IMR-90 (cell line): ENCODE measurements at regions not wholly inside any gene's neighbourhood (a gene's known extent, or its start where the extent isn't known, plus 50 kb on each side); places are given as distances from the start of the nearest gene placed in this dataset.

Experiments
- ATAC-seq: fragments of 200-7000 bp; cut with Tn5 transposase; 2 replicates; pipeline ENCODE4 v1.9.1; 2020; ENCODE audit warnings: low read depth, mild to moderate bottlenecking, moderate library complexity
- BruUV-seq: library from RNA; stranded (reverse); fragments of 400-500 nt; replicated peaks from 2 replicates; lab custom pipeline; 2021; lab: Mats Ljungman, UMichigan
- CTCF ChIA-PET: fragments of 300-600 bp; formaldehyde crosslinking; extraction: SDS; loops from one replicate; lab custom pipeline; 2021; ENCODE audit warnings: antibody characterized with exemption; lab: Yijun Ruan, JAX
- POLR2A ChIA-PET: fragments of 300-600 bp; sonication (Branson Sonifier 250); formaldehyde crosslinking; loops from one replicate; lab custom pipeline; 2022; ENCODE audit warnings: antibody characterized with exemption; ENCODE audit not compliant: unreplicated experiment; lab: Charles Lee
- DNase-seq: peaks from one replicate; pipeline ENCODE4 v3.0.0; 2013
- H2AFZ ChIP-seq: replicated peaks from 2 replicates; pipeline ENCODE3; 2013; ENCODE audit warnings: low read length, mild to moderate bottlenecking; ENCODE audit not compliant: poor library complexity
- H2AK5ac ChIP-seq: 2 replicates; pipeline ENCODE4 v1.6.1; 2013; ENCODE audit warnings: low read depth, low read length, inconsistent platforms
- H2AK9ac ChIP-seq: replicated peaks from 2 replicates; pipeline ENCODE3; 2013; ENCODE audit warnings: mild to moderate bottlenecking, low read depth, low read length, moderate library complexity; ENCODE audit not compliant: poor library complexity
- H2BK120ac ChIP-seq: 2 replicates; pipeline ENCODE4 v1.6.1; 2013; ENCODE audit warnings: low read depth, low read length, inconsistent platforms
- H2BK15ac ChIP-seq: 3 replicates; pipeline ENCODE4 v1.6.1; 2013; ENCODE audit warnings: low read depth, low read length, inconsistent platforms
- H2BK20ac ChIP-seq: 2 replicates; pipeline ENCODE4 v1.6.1; 2013; ENCODE audit warnings: low read depth, mild to moderate bottlenecking, inconsistent platforms, low read length, moderate library complexity
- H2BK5ac ChIP-seq: 2 replicates; pipeline ENCODE4 v1.6.1; 2013; ENCODE audit warnings: mild to moderate bottlenecking, low read depth, low read length, inconsistent platforms; ENCODE audit not compliant: poor library complexity, severe bottlenecking
- H3K14ac ChIP-seq: replicated peaks from 2 replicates; pipeline ENCODE4 v1.6.1; 2013; ENCODE audit warnings: low read depth, low read length, inconsistent platforms
- H3K18ac ChIP-seq: 2 replicates; pipeline ENCODE4 v1.6.1; 2013; ENCODE audit warnings: low read depth, low read length, control low read depth
- H3K23ac ChIP-seq: 2 replicates; pipeline ENCODE4 v1.6.1; 2013; ENCODE audit warnings: low read depth, low read length, inconsistent platforms
- H3K27ac ChIP-seq: 2 replicates; pipeline ENCODE4 v1.5.1; 2013; ENCODE audit warnings: mild to moderate bottlenecking, control low read depth, low read length; ENCODE audit not compliant: insufficient read depth
- H3K27me3 ChIP-seq: 2 replicates; pipeline ENCODE4 v1.6.1; 2013; ENCODE audit warnings: low read length; ENCODE audit not compliant: control insufficient read depth, insufficient read depth
- H3K36me3 ChIP-seq: 2 replicates; pipeline ENCODE4 v1.6.1; 2013; ENCODE audit warnings: low read length, mixed read lengths; ENCODE audit not compliant: control insufficient read depth, insufficient read depth
- H3K4ac ChIP-seq: 2 replicates; pipeline ENCODE4 v1.6.1; 2013; ENCODE audit warnings: low read depth, low read length, inconsistent platforms
- H3K4me1 ChIP-seq: 2 replicates; pipeline ENCODE4 v1.6.1; 2013; ENCODE audit warnings: low read length, mixed read lengths; ENCODE audit not compliant: control insufficient read depth, insufficient read depth
- H3K4me2 ChIP-seq: 2 replicates; pipeline ENCODE4 v1.6.1; 2013; ENCODE audit warnings: low read depth, mild to moderate bottlenecking, control low read depth, low read length, moderate library complexity
- H3K4me3 ChIP-seq: 2 replicates; pipeline ENCODE4 v1.5.1; 2013; ENCODE audit warnings: low read depth, mild to moderate bottlenecking, control low read depth, low read length, moderate library complexity; ENCODE audit not compliant: insufficient read depth
- H3K56ac ChIP-seq: 2 replicates; pipeline ENCODE4 v1.6.1; 2013; ENCODE audit warnings: low read length, inconsistent platforms; ENCODE audit not compliant: insufficient read depth; ENCODE audit errors: extremely low read depth
- H3K79me1 ChIP-seq, 2 experiments: 2 replicates each; pipeline ENCODE4 v1.6.1; 2013; ENCODE audit warnings: low read length in 2 of 2, inconsistent platforms in 1 of 2, low read depth in 1 of 2
- H3K9ac ChIP-seq: 2 replicates; pipeline ENCODE4 v1.6.1; 2013; ENCODE audit warnings: low read depth, low read length, control low read depth
- H3K9me1 ChIP-seq: 2 replicates; pipeline ENCODE4 v1.6.1; 2013; ENCODE audit warnings: low read length, inconsistent platforms; ENCODE audit not compliant: insufficient read depth
- H3K9me3 ChIP-seq: 2 replicates; pipeline ENCODE4 v1.6.1; 2013; ENCODE audit warnings: low read length; ENCODE audit not compliant: control insufficient read depth, insufficient read depth
- H4K20me1 ChIP-seq: 2 replicates; pipeline ENCODE4 v1.6.1; 2013; ENCODE audit warnings: low read length, inconsistent platforms; ENCODE audit not compliant: insufficient read depth
- H4K5ac ChIP-seq: 2 replicates; pipeline ENCODE4 v1.6.1; 2013; ENCODE audit warnings: mild to moderate bottlenecking, low read depth, low read length, control low read depth
- H4K8ac ChIP-seq, 2 experiments: 2 replicates each; pipeline ENCODE4 v1.6.1; 2013; ENCODE audit warnings: low read depth in 2 of 2, low read length in 2 of 2, control low read depth in 1 of 2, inconsistent platforms in 1 of 2
- H4K91ac ChIP-seq: 2 replicates; pipeline ENCODE4 v1.6.1; 2013; ENCODE audit warnings: low read depth, low read length, inconsistent platforms; ENCODE audit not compliant: insufficient read depth
- BHLHE40 ChIP-seq: fragments of 150-350 bp; IDR thresholded peaks from 2 replicates; pipeline ENCODE4 v1.6.1; 2016; ENCODE audit warnings: mild to moderate bottlenecking, low read depth, low read length
- CEBPB ChIP-seq: IDR thresholded peaks from 2 replicates; pipeline ENCODE4 v1.6.1; 2012; ENCODE audit warnings: low read depth, low read length, improper control_type of control experiment
- CHD1 ChIP-seq: IDR thresholded peaks from 2 replicates; pipeline ENCODE4 v1.6.1; 2012; ENCODE audit warnings: low read depth, low read length, improper control_type of control experiment
- CTCF ChIP-seq: conservative IDR thresholded peaks from 2 replicates; pipeline ENCODE4 v1.5.1; 2012; ENCODE audit warnings: mild to moderate bottlenecking, low read depth, low read length, improper control_type of control experiment
- ELK1 ChIP-seq: fragments of 150-350 bp; IDR thresholded peaks from 2 replicates; pipeline ENCODE4 v1.6.1; 2016; ENCODE audit warnings: low read depth, mild to moderate bottlenecking, low read length, moderate library complexity, borderline replicate concordance
- FOS ChIP-seq: fragments of 150-350 bp; IDR thresholded peaks from 2 replicates; pipeline ENCODE4 v1.6.1; 2016; ENCODE audit warnings: low read depth, low read length
- MAFK ChIP-seq: IDR thresholded peaks from 2 replicates; pipeline ENCODE4 v1.6.1; 2012; ENCODE audit warnings: low read depth, low read length, improper control_type of control experiment
- MAZ ChIP-seq: IDR thresholded peaks from 2 replicates; pipeline ENCODE4 v1.6.1; 2012; ENCODE audit warnings: low read depth, mild to moderate bottlenecking, low read length, improper control_type of control experiment, moderate library complexity, borderline replicate concordance
- MXI1 ChIP-seq: IDR thresholded peaks from 2 replicates; pipeline ENCODE4 v1.6.1; 2012; ENCODE audit warnings: low read depth, mild to moderate bottlenecking, low read length, moderate library complexity, borderline replicate concordance
- NFE2L2 ChIP-seq: fragments of 150-350 bp; IDR thresholded peaks from 2 replicates; pipeline ENCODE4 v1.6.1; 2016; ENCODE audit warnings: low read depth, mild to moderate bottlenecking, low read length
- POLR2A ChIP-seq: IDR thresholded peaks from 2 replicates; pipeline ENCODE4 v1.6.1; 2012; ENCODE audit warnings: mild to moderate bottlenecking, low read depth, low read length
- RAD21 ChIP-seq: IDR thresholded peaks from 2 replicates; pipeline ENCODE4 v1.6.1; 2012; ENCODE audit warnings: low read length, improper control_type of control experiment
- RCOR1 ChIP-seq: IDR thresholded peaks from 2 replicates; pipeline ENCODE4 v1.6.1; 2012; ENCODE audit warnings: mild to moderate bottlenecking, low read length, improper control_type of control experiment; ENCODE audit not compliant: insufficient replicate concordance
- RFX5 ChIP-seq: IDR thresholded peaks from 2 replicates; pipeline ENCODE4 v1.8.0; 2012; ENCODE audit warnings: low read depth, mild to moderate bottlenecking, low read length, moderate library complexity
- SMC3 ChIP-seq: fragments of 150-350 bp; IDR thresholded peaks from 2 replicates; pipeline ENCODE4 v1.6.1; 2016; ENCODE audit warnings: low read depth, mild to moderate bottlenecking, antibody characterized with exemption, low read length, moderate library complexity
- USF2 ChIP-seq: fragments of 150-350 bp; IDR thresholded peaks from 2 replicates; pipeline ENCODE4 v1.6.1; 2017; ENCODE audit warnings: mild to moderate bottlenecking, antibody characterized with exemption, low read length, low read depth
- WGBS, 2 experiments: methylation state at CpG; one replicate each; pipeline versions ENCODE4 v1.1.5 to v1.1.7; 2013; ENCODE audit warnings: missing lambda C conversion rate in 2 of 2; ENCODE audit not compliant: insufficient read length in 1 of 2; ENCODE audit errors: extremely low coverage in 2 of 2; 5-methylcytosine and 5-hydroxymethylcytosine counted together
- dilution Hi-C: fragments of 300-500 bp; cut with HindIII; formaldehyde crosslinking; loops from one replicate; pipeline ENCODE4 v1.14.3; 2018; ENCODE audit warnings: low sequenced_read_pairs; ENCODE audit not compliant: unreplicated experiment
- in situ Hi-C: fragments of 300-500 bp; cut with MboI; formaldehyde crosslinking; loops from 3 replicates; pipeline ENCODE4 v1.14.3; 2019; ENCODE audit warnings: low sequenced_read_pairs, inconsistent platforms, mixed read lengths
- intact Hi-C: fragments of 100-400 bp; cut with micrococcal nuclease; formaldehyde crosslinking; loops from 2 replicates; pipeline ENCODE4 v1.10.0; 2022

GRCh38 chr17:77483128-77483598 lies 342.4 kb downstream of the SEC14L1 start:
- H3K23ac ChIP-seq: no peak overlapping the region
- H3K4me3 ChIP-seq: no peak overlapping the region
- H3K79me1 ChIP-seq: peaks cover 36 to 100% of the 10 kb centered on the region in 2 experiments
- intact Hi-C loops (no loop called here), in situ Hi-C loops (no loop called here), dilution Hi-C loops (no loop called here)
- H3K4me1 ChIP-seq: peaks cover 19% of the 10 kb centered on the region; the same call in 1 of the 2 replicates
- no peaks in the 10 kb centered on the region for H3K9me3 ChIP-seq
- H2AK5ac ChIP-seq: no peak overlapping the region
- 98% methylated on average over 6 of the region's 12 CpGs; no CpG with 5 or more reads in 1 of the 2 experiments for WGBS, 2 experiments
- no peak overlapping the region for H2BK15ac ChIP-seq
- H4K5ac ChIP-seq: no peak overlapping the region
- no peak for DNase-seq
- H3K4ac ChIP-seq: no peak overlapping the region
- H3K18ac ChIP-seq: no peak overlapping the region
- H3K14ac ChIP-seq: no peak overlapping the region
- H3K4me2 ChIP-seq: no peak overlapping the region
- ATAC-seq: no peak
- no peaks in the 10 kb centered on the region for H3K27me3 ChIP-seq
- no peak overlapping the region for H4K8ac ChIP-seq
- peaks cover 41% of the 10 kb centered on the region for H3K36me3 ChIP-seq
- peaks cover 98% of the 10 kb centered on the region for H4K20me1 ChIP-seq
- no peak overlapping the region for H2BK5ac ChIP-seq
- H2AK9ac ChIP-seq: no peak overlapping the region
- H2BK120ac ChIP-seq: no peak overlapping the region
- no peak overlapping the region for H2AFZ ChIP-seq
- H2BK20ac ChIP-seq: no peak overlapping the region
- no peak for TF ChIP-seq USF2
- no peak for TF ChIP-seq BHLHE40
- TF ChIP-seq MAFK: no peak
- no peak for TF ChIP-seq CHD1
- TF ChIP-seq FOS: no peak
- no peak for TF ChIP-seq RAD21
- TF ChIP-seq ELK1: no peak
- no peak for TF ChIP-seq NFE2L2
- no peak for TF ChIP-seq CEBPB
- no peak for TF ChIP-seq CTCF
- no peak for TF ChIP-seq RFX5
- no peak for TF ChIP-seq POLR2A
- no peak for TF ChIP-seq MAZ
- TF ChIP-seq MXI1: no peak
- no peak for TF ChIP-seq SMC3
- TF ChIP-seq RCOR1: no peak
- H3K27ac ChIP-seq: no peak overlapping the region
- no peak overlapping the region for H4K91ac ChIP-seq
- ChIA-PET CTCF (no interaction called here), POLR2A (no interaction called here)
- no TSS peak for BruUV-seq
- peaks cover 27% of the 10 kb centered on the region for H3K9me1 ChIP-seq
- H3K56ac ChIP-seq: no peak overlapping the region
- H3K9ac ChIP-seq: no peak overlapping the region
